Gastroesophageal sphincter (tissue), 4 donors: ENCODE measurements at regions not wholly inside any gene's neighbourhood (a gene's known extent, or its start where the extent isn't known, plus 50 kb on each side); places are given as distances from the start of the nearest gene placed in this dataset.

ENCODE experiments used
- ATAC-seq: fragments of 150-250 bp; one replicate; pipeline ENCODE4 v1.9.1; 2016; ENCODE audit warnings: mild to moderate bottlenecking, moderate library complexity
- H3K27ac ChIP-seq, 4 donors: fragments of 200-600 bp; sonication (generic) in 3 of 4; 1 replicate in 3 of 4; 2 replicates in 1 of 4; pipeline ENCODE4 v1.5.1; 2016 to 2019
- H3K27me3 ChIP-seq: fragments of 200-600 bp; sonication (generic); one replicate; pipeline ENCODE4 v1.5.1; 2019
- H3K36me3 ChIP-seq, 2 donors: fragments of 200-600 bp; sonication (generic); one replicate each; pipeline ENCODE4 v1.5.1; 2019; ENCODE audit warnings: control low read depth in 1 of 2
- H3K4me1 ChIP-seq, 3 donors: fragments of 200-600 bp; sonication (generic); 1 replicate in 2 of 3; 2 replicates in 1 of 3; pipeline ENCODE4 v1.5.1; 2016 to 2019; ENCODE audit warnings: control low read depth in 2 of 3
- H3K4me3 ChIP-seq, 2 donors: fragments of 200-600 bp; sonication (generic); one replicate each; pipeline ENCODE4 v1.5.1; 2019; ENCODE audit warnings: mild to moderate bottlenecking in 1 of 2, moderate library complexity in 1 of 2
- H3K9me3 ChIP-seq, 3 donors: fragments of 200-600 bp; sonication (generic); one replicate each; pipeline ENCODE4 v1.5.1; 2017 to 2019; ENCODE audit warnings: control low read depth in 2 of 3
- EP300 ChIP-seq: sonication (generic); formaldehyde crosslinking; IDR thresholded peaks from one replicate; pipeline ENCODE4 v1.6.1; 2017; ENCODE audit warnings: antibody characterized with exemption, mild to moderate bottlenecking
- POLR2A ChIP-seq, 2 donors: fragments of 450-650 bp; IDR thresholded peaks; one replicate each; pipeline ENCODE4 v1.6.1; 2017; ENCODE audit warnings: antibody characterized with exemption in 2 of 2, mild to moderate bottlenecking in 2 of 2, moderate library complexity in 1 of 2
- POLR2AphosphoS5 ChIP-seq: sonication (generic); formaldehyde crosslinking; IDR thresholded peaks from one replicate; pipeline ENCODE4 v1.6.1; 2017; ENCODE audit warnings: antibody characterized with exemption
- WGBS, 2 donors: methylation state at CpG; one replicate each; pipeline ENCODE4 v1.1.5; 2018; ENCODE audit warnings: low coverage in 1 of 2; 5-methylcytosine and 5-hydroxymethylcytosine counted together
- TF ChIP-seq, protein P1 (sequence below), 4 experiments: fragments of 200-600 bp in 2 of 4; fragments of 450-650 bp in 2 of 4; sonication (generic) in 1 of 4; IDR thresholded peaks; one replicate each; pipeline ENCODE4 v1.5.1; 2017 to 2019; ENCODE audit warnings: antibody characterized with exemption in 4 of 4, mild to moderate bottlenecking in 2 of 4, moderate library complexity in 2 of 4

DNA sequence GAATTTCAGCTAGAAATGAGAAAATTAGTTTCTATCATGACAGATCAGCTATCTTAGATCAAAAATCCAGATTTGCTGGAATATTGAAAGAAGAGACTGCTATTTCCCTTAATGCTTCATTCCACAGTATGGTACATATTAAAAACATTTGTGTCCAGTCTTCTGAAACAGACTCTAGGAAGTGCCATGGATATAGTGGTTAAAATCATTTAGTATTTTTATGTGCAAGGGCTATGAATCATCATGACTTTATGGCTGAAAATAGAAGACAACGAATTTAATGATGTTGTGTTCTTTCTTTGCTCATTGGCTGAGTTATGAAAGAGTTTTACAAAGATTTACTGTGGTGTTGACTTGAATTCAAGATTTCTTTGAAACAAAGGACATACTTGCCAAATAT, 146.6 kb downstream of the ANKRD60 start:
- ATAC-seq, result no peak
- no peak overlapping the region for H3K4me3 ChIP-seq
- 18 to 33% methylated on average over 1 of the region's 1 CpG for WGBS, 2 donors
- H3K27ac ChIP-seq, result no peak overlapping the region
- H3K9me3 ChIP-seq, result peaks cover 0 to 6% (median 0%) of the 10 kb centered on the region in 3 donors
- H3K4me1 ChIP-seq, result peaks cover 0 to 4% (median 0%) of the 10 kb centered on the region in 3 donors
- H3K27me3 ChIP-seq, result no peaks in the 10 kb centered on the region
- TF ChIP-seq EP300 (no peak), POLR2AphosphoS5 (no peak), POLR2A (IDR thresholded peaks at IDR 0.05) (no peak)
- TF ChIP-seq, protein P1, sequence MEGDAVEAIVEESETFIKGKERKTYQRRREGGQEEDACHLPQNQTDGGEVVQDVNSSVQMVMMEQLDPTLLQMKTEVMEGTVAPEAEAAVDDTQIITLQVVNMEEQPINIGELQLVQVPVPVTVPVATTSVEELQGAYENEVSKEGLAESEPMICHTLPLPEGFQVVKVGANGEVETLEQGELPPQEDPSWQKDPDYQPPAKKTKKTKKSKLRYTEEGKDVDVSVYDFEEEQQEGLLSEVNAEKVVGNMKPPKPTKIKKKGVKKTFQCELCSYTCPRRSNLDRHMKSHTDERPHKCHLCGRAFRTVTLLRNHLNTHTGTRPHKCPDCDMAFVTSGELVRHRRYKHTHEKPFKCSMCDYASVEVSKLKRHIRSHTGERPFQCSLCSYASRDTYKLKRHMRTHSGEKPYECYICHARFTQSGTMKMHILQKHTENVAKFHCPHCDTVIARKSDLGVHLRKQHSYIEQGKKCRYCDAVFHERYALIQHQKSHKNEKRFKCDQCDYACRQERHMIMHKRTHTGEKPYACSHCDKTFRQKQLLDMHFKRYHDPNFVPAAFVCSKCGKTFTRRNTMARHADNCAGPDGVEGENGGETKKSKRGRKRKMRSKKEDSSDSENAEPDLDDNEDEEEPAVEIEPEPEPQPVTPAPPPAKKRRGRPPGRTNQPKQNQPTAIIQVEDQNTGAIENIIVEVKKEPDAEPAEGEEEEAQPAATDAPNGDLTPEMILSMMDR (IDR thresholded peaks at IDR 0.05), result no peak
- no peaks in the 10 kb centered on the region for H3K36me3 ChIP-seq

DNA sequence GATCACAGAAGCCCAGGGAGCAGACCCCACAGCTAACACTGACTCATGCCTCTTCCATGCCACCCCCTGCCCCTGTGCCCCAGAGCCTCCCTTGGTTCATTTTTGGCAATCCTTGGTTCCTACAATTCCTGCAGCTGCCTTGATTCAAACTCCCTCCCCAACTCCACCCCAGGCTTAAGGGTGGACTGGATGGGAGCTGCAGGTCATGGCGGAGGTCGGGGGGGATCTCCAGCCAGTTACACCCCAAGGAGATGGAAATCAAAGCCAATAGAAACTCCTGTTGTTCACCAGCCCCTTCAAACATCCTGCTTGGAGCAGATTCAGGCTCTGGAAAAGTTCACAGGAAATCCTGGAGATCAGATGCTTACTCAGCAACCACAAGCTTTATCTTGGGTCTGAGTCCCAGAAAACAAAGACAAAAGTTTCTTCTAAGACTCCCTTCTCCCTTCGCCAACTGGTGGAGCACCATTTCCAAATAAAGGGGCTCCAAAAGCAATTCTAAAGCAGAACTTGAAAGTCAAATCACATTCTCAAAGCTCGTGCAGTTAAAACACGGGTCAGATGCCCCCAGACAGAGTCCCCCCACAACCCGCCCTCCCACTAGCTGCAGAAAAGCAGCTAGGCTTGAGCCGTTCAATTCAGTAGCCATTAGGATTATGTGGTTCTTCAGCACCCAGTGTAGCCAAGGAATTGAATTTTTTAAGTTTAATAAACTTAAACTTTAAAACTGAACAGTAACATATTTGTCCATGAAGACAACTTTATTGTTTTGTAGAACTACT, 149.5 kb downstream of the ANKRD60 start:
- Histone ChIP-seq H3K27me3 (peaks cover 10% of the 10 kb centered on the region), H3K4me3 (no peak overlapping the region), H3K9me3 (peaks cover 0 to 6% (median 0%) of the 10 kb centered on the region in 3 donors), H3K36me3 (no peaks in the 10 kb centered on the region), H3K27ac (no peak overlapping the region), H3K4me1 (peaks cover 0 to 14% (median 4%) of the 10 kb centered on the region in 3 donors)
- 47 to 60% methylated on average over 3 to 5 of the region's 7 CpGs for WGBS, 2 donors
- ATAC-seq, result no peak
- TF ChIP-seq, protein P1 (IDR thresholded peaks at IDR 0.05), result no peak
- no peak for TF ChIP-seq POLR2AphosphoS5
- TF ChIP-seq POLR2A (IDR thresholded peaks at IDR 0.05), result no peak
- TF ChIP-seq EP300, result no peak

DNA sequence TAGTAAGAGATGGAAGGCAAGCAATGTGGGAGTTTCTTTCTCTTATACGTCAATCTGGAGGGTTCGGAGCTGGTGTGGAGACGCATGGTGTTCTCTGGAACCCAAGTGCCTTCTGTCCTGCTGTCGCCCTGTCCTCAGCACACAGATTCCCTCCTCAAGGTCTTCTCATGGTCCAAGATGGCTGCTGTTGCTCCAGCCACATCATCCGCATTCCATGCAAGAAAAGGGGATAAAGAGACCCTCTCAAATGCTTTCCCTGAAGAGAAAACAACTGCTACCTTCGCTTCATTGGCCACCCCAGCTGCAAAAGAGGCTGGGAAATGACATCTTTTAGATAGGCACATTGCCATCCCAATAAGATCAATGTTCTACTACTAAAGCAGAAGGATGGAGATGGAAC, 151.2 kb downstream of the ANKRD60 start:
- H3K9me3 ChIP-seq, result peaks cover 0 to 6% (median 0%) of the 10 kb centered on the region in 3 donors
- 85 to 97% methylated on average over 4 to 5 of the region's 6 CpGs for WGBS, 2 donors
- peaks cover 23% of the 10 kb centered on the region for H3K27me3 ChIP-seq
- no peak for ATAC-seq
- no peaks in the 10 kb centered on the region for H3K36me3 ChIP-seq
- H3K4me1 ChIP-seq, result peaks cover 0 to 14% (median 4%) of the 10 kb centered on the region in 3 donors
- H3K27ac ChIP-seq, result no peak overlapping the region
- H3K4me3 ChIP-seq, result no peak overlapping the region
- TF ChIP-seq EP300 (no peak), POLR2AphosphoS5 (no peak), POLR2A (IDR thresholded peaks at IDR 0.05) (no peak)
- TF ChIP-seq, protein P1 (IDR thresholded peaks at IDR 0.05), result no peak

- H3K4me3 ChIP-seq, result no peak overlapping the region
Measured at GRCh38 chr20:58076405-58076804, 152.0 kb downstream of the ANKRD60 start.

More at GRCh38 chr20:58076405-58076804, 152.0 kb downstream of the ANKRD60 start:
- TF ChIP-seq EP300, result no peak
- no peak for TF ChIP-seq POLR2A (IDR thresholded peaks at IDR 0.05)
- TF ChIP-seq, protein P1 (IDR thresholded peaks at IDR 0.05), result no peak
- TF ChIP-seq POLR2AphosphoS5, result no peak
- Histone ChIP-seq H3K9me3 (peaks cover 0 to 6% (median 0%) of the 10 kb centered on the region in 3 donors), H3K27me3 (peaks cover 23% of the 10 kb centered on the region), H3K27ac (no peak overlapping the region), H3K4me1 (peaks cover 0 to 14% (median 4%) of the 10 kb centered on the region in 3 donors), H3K36me3 (no peaks in the 10 kb centered on the region)
- WGBS, 2 donors, result 53 to 60% methylated on average over 1 to 4 of the region's 4 CpGs
- no peak for ATAC-seq
